HCT116 (cell line): ENCODE measurements at regions not wholly inside any gene's neighbourhood (a gene's known extent, or its start where the extent isn't known, plus 50 kb on each side); places are given as distances from the start of the nearest gene placed in this dataset.

Source experiments
- ATAC-seq: fragments of 200-7000 bp; cut with Tn5 transposase; 2 replicates; pipeline ENCODE4 v1.9.1; 2020; ENCODE audit warnings: mild to moderate bottlenecking, moderate library complexity
- BruUV-seq: library from RNA; stranded (reverse); fragments of 400-500 nt; replicated peaks from 2 replicates; lab custom pipeline; 2021; lab: Mats Ljungman, UMichigan
- CTCF ChIA-PET: fragments of 300-600 bp; sonication (Branson Sonifier 250); formaldehyde crosslinking; loops from one replicate; lab custom pipeline; 2021; ENCODE audit warnings: antibody characterized with exemption; lab: Charles Lee
- POLR2A ChIA-PET: fragments of 300-600, 350-600 bp; sonication (Branson Sonifier 250); formaldehyde crosslinking; loops from one replicate; lab custom pipeline; 2021; ENCODE audit warnings: antibody characterized with exemption; lab: Charles Lee
- RAD21 ChIA-PET, 2 experiments: fragments of 300-600 bp; sonication (Branson Sonifier 250); formaldehyde crosslinking; loops; one replicate each; lab custom pipeline; 2023; ENCODE audit warnings: low total read pairs in 2 of 2; ENCODE audit not compliant: uncharacterized antibody in 2 of 2, unreplicated experiment in 2 of 2, low non-redundant PET in 1 of 2; lab: Charles Lee
- DNase-seq: peaks from one replicate; pipeline ENCODE4 v3.0.0-alpha.2; 2010; ENCODE audit warnings: low read depth, low spot score
- H2AFZ ChIP-seq: fragments of 200-600 bp; shearing (Covaris generic), sonication (generic); 2 replicates; pipeline ENCODE4 v1.6.1; 2017; ENCODE audit warnings: low read depth, mixed run types, mixed read lengths, antibody characterized with exemption, low read length; ENCODE audit not compliant: poor library complexity, severe bottlenecking
- H3K27ac ChIP-seq: 2 replicates; pipeline ENCODE4 v1.5.1; 2012; ENCODE audit warnings: low read depth, low read length
- H3K27me3 ChIP-seq: fragments of 200-600 bp; sonication (generic); 2 replicates; pipeline ENCODE4 v1.6.1; 2016; ENCODE audit warnings: mixed run types, low read length, mixed read lengths; ENCODE audit not compliant: insufficient read depth
- H3K36me3 ChIP-seq, 2 experiments: fragments of 200-500 bp in 1 of 2; fragments of 200-600 bp in 1 of 2; sonication (Bioruptor generic) in 1 of 2; sonication (generic) in 1 of 2; 2 replicates each; pipeline versions ENCODE4 v1.5.1 to v1.6.1; 2014 to 2016; ENCODE audit warnings: low read length in 2 of 2, inconsistent platforms in 1 of 2, mixed read lengths in 1 of 2, mixed run types in 1 of 2; ENCODE audit not compliant: insufficient read depth in 2 of 2, control insufficient read depth in 1 of 2
- H3K4me1 ChIP-seq, 2 experiments: fragments of 200-600 bp in 1 of 2; sonication (generic) in 1 of 2; 2 replicates each; pipeline versions ENCODE4 v1.5.1 to v1.6.1; 2012 to 2017; ENCODE audit warnings: low read length in 2 of 2, inconsistent platforms in 1 of 2, mild to moderate bottlenecking in 1 of 2, mixed read lengths in 1 of 2, mixed run types in 1 of 2, moderate library complexity in 1 of 2; ENCODE audit not compliant: insufficient read depth in 2 of 2, control insufficient read depth in 1 of 2
- H3K4me2 ChIP-seq: fragments of 200-600 bp; sonication (generic); 2 replicates; pipeline ENCODE4 v1.6.1; 2017; ENCODE audit warnings: mixed run types, low read length, mixed read lengths
- H3K4me3 ChIP-seq, 2 experiments: fragments of 200-600 bp in 1 of 2; sonication (generic) in 1 of 2; replicated peaks in 1 of 2; 2 replicates each; pipeline ENCODE4 v1.5.1; 2011 to 2016; ENCODE audit warnings: low read length in 2 of 2, control low read depth in 1 of 2, low read depth in 1 of 2, mild to moderate bottlenecking in 1 of 2, mixed read lengths in 1 of 2, mixed run types in 1 of 2
- H3K79me2 ChIP-seq: fragments of 200-600 bp; sonication (generic); 2 replicates; pipeline ENCODE4 v1.6.1; 2017; ENCODE audit warnings: mild to moderate bottlenecking, mixed run types, low read length, moderate library complexity, mixed read lengths; ENCODE audit not compliant: insufficient read depth
- H3K9ac ChIP-seq: fragments of 200-600 bp; sonication (generic); 2 replicates; pipeline ENCODE4 v1.6.1; 2016; ENCODE audit warnings: low read length, mixed read lengths
- H3K9me2 ChIP-seq: fragments of 200-600 bp; sonication (generic), shearing (Covaris generic); 2 replicates; pipeline ENCODE4 v1.6.1; 2017; ENCODE audit warnings: mixed run types, mild to moderate bottlenecking, moderate library complexity; ENCODE audit not compliant: insufficient read depth
- H3K9me3 ChIP-seq, 2 experiments: fragments of 200-500 bp in 1 of 2; fragments of 200-600 bp in 1 of 2; sonication (Bioruptor generic) in 1 of 2; sonication (generic) in 1 of 2; 2 replicates each; pipeline ENCODE4 v1.6.1; 2014 to 2017; ENCODE audit warnings: low read length in 2 of 2, mixed read lengths in 2 of 2, inconsistent platforms in 1 of 2, low read depth in 1 of 2, mild to moderate bottlenecking in 1 of 2, mixed run types in 1 of 2, moderate library complexity in 1 of 2; ENCODE audit not compliant: control insufficient read depth in 1 of 2, insufficient read depth in 1 of 2
- H4K20me1 ChIP-seq: fragments of 200-600 bp; sonication (generic), shearing (Covaris generic); 2 replicates; pipeline ENCODE4 v1.6.1; 2017; ENCODE audit warnings: mixed run types, mild to moderate bottlenecking, moderate library complexity; ENCODE audit not compliant: insufficient read depth
- ATF3 ChIP-seq: IDR thresholded peaks from 2 replicates; pipeline ENCODE4 v1.6.1; 2012
- EGR1 ChIP-seq: IDR thresholded peaks from 2 replicates; pipeline ENCODE4 v1.6.1; 2012; ENCODE audit warnings: low read depth
- ELF1 ChIP-seq: IDR thresholded peaks from 2 replicates; pipeline ENCODE4 v1.6.1; 2012; ENCODE audit warnings: low read depth, borderline replicate concordance
- EZH2phosphoT487 ChIP-seq: fragments of 200-600 bp; IDR thresholded peaks from 2 replicates; pipeline ENCODE4 v1.6.1; 2018; ENCODE audit warnings: antibody characterized with exemption, borderline replicate concordance
- RAD21 ChIP-seq: IDR thresholded peaks from 2 replicates; pipeline ENCODE4 v1.6.1; 2012; ENCODE audit warnings: low read depth, mild to moderate bottlenecking
- SIN3A ChIP-seq: IDR thresholded peaks from 2 replicates; pipeline ENCODE4 v1.6.1; 2012; ENCODE audit warnings: low read depth
- SP1 ChIP-seq: IDR thresholded peaks from 2 replicates; pipeline ENCODE4 v1.6.1; 2012; ENCODE audit warnings: low read depth
- TCF7L2 ChIP-seq: IDR thresholded peaks from 2 replicates; pipeline ENCODE4 v1.7.0; 2011; ENCODE audit warnings: borderline replicate concordance, inconsistent platforms; ENCODE audit not compliant: insufficient read depth, insufficient read length; ENCODE audit errors: extremely low read depth
- YY1 ChIP-seq: IDR thresholded peaks from 2 replicates; pipeline ENCODE4 v1.6.1; 2011; ENCODE audit warnings: low read length, low read depth, moderate library complexity, mild to moderate bottlenecking; ENCODE audit not compliant: insufficient replicate concordance; ENCODE audit errors: extremely low read depth
- ZFX ChIP-seq: fragments of 450-650 bp; IDR thresholded peaks from 2 replicates; pipeline ENCODE4 v1.6.1; 2017
- ZNF274 ChIP-seq: fragments of 200-500 bp; sonication (Bioruptor generic); IDR thresholded peaks from 2 replicates; pipeline ENCODE4 v1.6.1; 2014; ENCODE audit warnings: mild to moderate bottlenecking, low read depth, low read length, inconsistent platforms
- intact Hi-C: fragments of 100-400 bp; cut with micrococcal nuclease; formaldehyde crosslinking; loops from 2 replicates; pipeline ENCODE4 v1.10.0; 2022
- TF ChIP-seq, protein P1 (sequence below): IDR thresholded peaks from 2 replicates; pipeline ENCODE4 v1.6.1; 2011; ENCODE audit warnings: mild to moderate bottlenecking, low read length, moderate library complexity; ENCODE audit not compliant: insufficient replicate concordance; ENCODE audit errors: extremely low read depth
- TF ChIP-seq, protein P2 (sequence below), 3 experiments: fragments of 200-600 bp in 1 of 3; sonication (generic) in 1 of 3; IDR thresholded peaks in 2 of 3; conservative IDR thresholded peaks in 1 of 3; 2 replicates each; pipeline ENCODE4 v1.5.1; 2012 to 2017; ENCODE audit warnings: low read depth in 2 of 3, low read length in 2 of 3, antibody characterized with exemption in 1 of 3, borderline replicate concordance in 1 of 3, control low read depth in 1 of 3, mild to moderate bottlenecking in 1 of 3, mixed read lengths in 1 of 3, mixed run types in 1 of 3, moderate library complexity in 1 of 3; ENCODE audit not compliant: insufficient read depth in 1 of 3

DNA sequence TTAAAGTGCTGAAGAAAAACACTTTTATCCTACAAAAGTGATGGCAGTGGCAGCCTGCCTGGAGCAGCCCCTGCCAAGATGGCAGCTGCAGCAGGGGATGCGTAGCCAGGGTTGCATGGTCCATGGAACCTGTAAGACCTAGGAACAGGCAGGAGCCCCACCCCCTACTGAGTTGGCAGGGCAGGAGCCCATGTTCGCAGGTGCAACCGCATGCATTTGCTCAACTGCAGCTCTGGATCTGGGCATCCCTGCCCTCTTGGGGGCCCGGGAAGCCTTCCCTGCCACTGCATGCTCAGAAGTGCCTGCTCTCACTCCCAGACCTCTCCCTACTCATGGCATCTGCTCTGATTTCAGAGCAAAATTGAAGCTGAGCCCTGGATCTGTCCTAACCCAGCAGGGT, 779.6 kb downstream of the CDH18 start:
- no peak overlapping the region for H3K4me2 ChIP-seq
- no peaks in the 10 kb centered on the region for H3K9me2 ChIP-seq
- no peak for DNase-seq
- TF ChIP-seq, protein P1, sequence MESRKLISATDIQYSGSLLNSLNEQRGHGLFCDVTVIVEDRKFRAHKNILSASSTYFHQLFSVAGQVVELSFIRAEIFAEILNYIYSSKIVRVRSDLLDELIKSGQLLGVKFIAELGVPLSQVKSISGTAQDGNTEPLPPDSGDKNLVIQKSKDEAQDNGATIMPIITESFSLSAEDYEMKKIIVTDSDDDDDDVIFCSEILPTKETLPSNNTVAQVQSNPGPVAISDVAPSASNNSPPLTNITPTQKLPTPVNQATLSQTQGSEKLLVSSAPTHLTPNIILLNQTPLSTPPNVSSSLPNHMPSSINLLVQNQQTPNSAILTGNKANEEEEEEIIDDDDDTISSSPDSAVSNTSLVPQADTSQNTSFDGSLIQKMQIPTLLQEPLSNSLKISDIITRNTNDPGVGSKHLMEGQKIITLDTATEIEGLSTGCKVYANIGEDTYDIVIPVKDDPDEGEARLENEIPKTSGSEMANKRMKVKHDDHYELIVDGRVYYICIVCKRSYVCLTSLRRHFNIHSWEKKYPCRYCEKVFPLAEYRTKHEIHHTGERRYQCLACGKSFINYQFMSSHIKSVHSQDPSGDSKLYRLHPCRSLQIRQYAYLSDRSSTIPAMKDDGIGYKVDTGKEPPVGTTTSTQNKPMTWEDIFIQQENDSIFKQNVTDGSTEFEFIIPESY, result no peak
- TF ChIP-seq EGR1 (no peak), SP1 (no peak), RAD21 (no peak), TCF7L2 (no peak), ZNF274 (no peak), YY1 (no peak), SIN3A (no peak), EZH2phosphoT487 (no peak), ATF3 (no peak), ZFX (no peak), ELF1 (no peak)
- TF ChIP-seq, protein P2, sequence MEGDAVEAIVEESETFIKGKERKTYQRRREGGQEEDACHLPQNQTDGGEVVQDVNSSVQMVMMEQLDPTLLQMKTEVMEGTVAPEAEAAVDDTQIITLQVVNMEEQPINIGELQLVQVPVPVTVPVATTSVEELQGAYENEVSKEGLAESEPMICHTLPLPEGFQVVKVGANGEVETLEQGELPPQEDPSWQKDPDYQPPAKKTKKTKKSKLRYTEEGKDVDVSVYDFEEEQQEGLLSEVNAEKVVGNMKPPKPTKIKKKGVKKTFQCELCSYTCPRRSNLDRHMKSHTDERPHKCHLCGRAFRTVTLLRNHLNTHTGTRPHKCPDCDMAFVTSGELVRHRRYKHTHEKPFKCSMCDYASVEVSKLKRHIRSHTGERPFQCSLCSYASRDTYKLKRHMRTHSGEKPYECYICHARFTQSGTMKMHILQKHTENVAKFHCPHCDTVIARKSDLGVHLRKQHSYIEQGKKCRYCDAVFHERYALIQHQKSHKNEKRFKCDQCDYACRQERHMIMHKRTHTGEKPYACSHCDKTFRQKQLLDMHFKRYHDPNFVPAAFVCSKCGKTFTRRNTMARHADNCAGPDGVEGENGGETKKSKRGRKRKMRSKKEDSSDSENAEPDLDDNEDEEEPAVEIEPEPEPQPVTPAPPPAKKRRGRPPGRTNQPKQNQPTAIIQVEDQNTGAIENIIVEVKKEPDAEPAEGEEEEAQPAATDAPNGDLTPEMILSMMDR (IDR thresholded peaks at IDR 0.05 in 2 of 3, conservative IDR thresholded peaks at IDR 0.05 in 1 of 3; ENCODE audit: borderline replicate concordance in 1 of 3, insufficient read depth in 1 of 3, low read depth in 2 of 3, low read length in 2 of 3), result no peak
- H3K79me2 ChIP-seq, result no peaks in the 10 kb centered on the region
- peaks cover 24% of the 10 kb centered on the region in 2 experiments; a peak in 2 of 4 replicates for H3K9me3 ChIP-seq
- no peaks in the 10 kb centered on the region for H3K27me3 ChIP-seq
- H3K27ac ChIP-seq, result no peak overlapping the region
- POLR2A ChIA-PET, result no interaction called here
- H3K4me1 ChIP-seq, result no peaks in the 10 kb centered on the region
- no peaks in the 10 kb centered on the region for H4K20me1 ChIP-seq
- CTCF ChIA-PET, result no interaction called here
- H2AFZ ChIP-seq, result no peak overlapping the region
- RAD21 ChIA-PET, result no interaction called here
- no TSS peak for BruUV-seq
- H3K9ac ChIP-seq, result no peak overlapping the region
- intact Hi-C loops, result no loop called here
- no peak for ATAC-seq
- no peaks in the 10 kb centered on the region for H3K36me3 ChIP-seq
- H3K4me3 ChIP-seq, result no peak overlapping the region
